Stimulated activated naive CD8-positive, alpha-beta T cell treated with anti-CD3 and anti-CD28 coated beads, Interleukin-15, Interleukin-2, amounts not matched to agents 100 ng/mL and 50 ng/mL, for 24 hours (primary cell): ENCODE measurements at regions not wholly inside any gene's neighbourhood (a gene's known extent, or its start where the extent isn't known, plus 50 kb on each side); places are given as distances from the start of the nearest gene placed in this dataset.

Source experiments
- H3K27ac Mint-ChIP-seq: one replicate; pipeline ENCODE4 v1.8.0; 2021; ENCODE audit warnings: mild to moderate bottlenecking, mixed read lengths
- H3K27me3 Mint-ChIP-seq: one replicate; pipeline ENCODE4 v1.8.0; 2021; ENCODE audit warnings: mixed read lengths
- H3K36me3 Mint-ChIP-seq: one replicate; pipeline ENCODE4 v1.8.0; 2021; ENCODE audit warnings: low read depth, mixed read lengths
- H3K4me1 Mint-ChIP-seq: one replicate; pipeline ENCODE4 v1.8.0; 2021; ENCODE audit warnings: low read depth, mixed read lengths
- H3K4me3 Mint-ChIP-seq: one replicate; pipeline ENCODE4 v1.8.0; 2021; ENCODE audit warnings: mild to moderate bottlenecking, mixed read lengths
- H3K9me3 Mint-ChIP-seq: one replicate; pipeline ENCODE4 v1.8.0; 2021; ENCODE audit warnings: mixed read lengths

GRCh38 chr1:5747426-5748285 is 244.6 kb downstream of the NPHP4 start:
- H3K27ac Mint-ChIP-seq, result no peak overlapping the region
- no peaks in the 10 kb centered on the region for H3K9me3 Mint-ChIP-seq
- H3K36me3 Mint-ChIP-seq, result no peaks in the 10 kb centered on the region
- H3K4me3 Mint-ChIP-seq, result no peak overlapping the region
- peaks cover 16% of the 10 kb centered on the region for H3K27me3 Mint-ChIP-seq
- H3K4me1 Mint-ChIP-seq, result no peaks in the 10 kb centered on the region

- Mint-ChIP-seq H3K4me3 (no peak overlapping the region), H3K4me1 (no peaks in the 10 kb centered on the region), H3K27ac (no peak overlapping the region), H3K36me3 (no peaks in the 10 kb centered on the region), H3K9me3 (no peaks in the 10 kb centered on the region), H3K27me3 (peaks cover 16% of the 10 kb centered on the region)
Measured at GRCh38 chr1:5746611-5747425, 245.4 kb downstream of the NPHP4 start.

- Mint-ChIP-seq H3K4me3 (no peak overlapping the region), H3K27ac (no peak overlapping the region), H3K4me1 (no peaks in the 10 kb centered on the region), H3K27me3 (peaks cover 16% of the 10 kb centered on the region), H3K36me3 (no peaks in the 10 kb centered on the region), H3K9me3 (no peaks in the 10 kb centered on the region)
Measured at GRCh38 chr1:5745800-5746610, 246.2 kb downstream of the NPHP4 start.

GRCh38 chr1:5744911-5745799 is 247.1 kb downstream of the NPHP4 start:
- Mint-ChIP-seq H3K27ac (no peak overlapping the region), H3K27me3 (peaks cover 16% of the 10 kb centered on the region), H3K9me3 (no peaks in the 10 kb centered on the region), H3K36me3 (no peaks in the 10 kb centered on the region), H3K4me3 (no peak overlapping the region), H3K4me1 (no peaks in the 10 kb centered on the region)

- H3K36me3 Mint-ChIP-seq, result no peaks in the 10 kb centered on the region
- H3K9me3 Mint-ChIP-seq, result no peaks in the 10 kb centered on the region
- H3K4me1 Mint-ChIP-seq, result peaks cover 6% of the 10 kb centered on the region
- peaks cover 11% of the 10 kb centered on the region for H3K27me3 Mint-ChIP-seq
- H3K4me3 Mint-ChIP-seq, result no peak overlapping the region
- H3K27ac Mint-ChIP-seq, result no peak overlapping the region
Measured at GRCh38 chr1:5744341-5744740, 247.9 kb downstream of the NPHP4 start.

GRCh38 chr1:5743435-5744095 is 248.7 kb downstream of the NPHP4 start:
- Mint-ChIP-seq H3K27ac (no peak overlapping the region), H3K4me3 (no peak overlapping the region), H3K4me1 (peaks cover 6% of the 10 kb centered on the region), H3K27me3 (peaks cover 11% of the 10 kb centered on the region), H3K36me3 (no peaks in the 10 kb centered on the region), H3K9me3 (no peaks in the 10 kb centered on the region)

GRCh38 chr1:5742801-5743200 is 249.4 kb downstream of the NPHP4 start:
- Mint-ChIP-seq H3K4me3 (no peak overlapping the region), H3K9me3 (no peaks in the 10 kb centered on the region), H3K27ac (no peak overlapping the region), H3K4me1 (peaks cover 6% of the 10 kb centered on the region), H3K36me3 (no peaks in the 10 kb centered on the region), H3K27me3 (peaks cover 11% of the 10 kb centered on the region)

- H3K4me1 Mint-ChIP-seq, result peaks cover 6% of the 10 kb centered on the region
- no peaks in the 10 kb centered on the region for H3K36me3 Mint-ChIP-seq
- no peaks in the 10 kb centered on the region for H3K9me3 Mint-ChIP-seq
- no peak overlapping the region for H3K27ac Mint-ChIP-seq
- no peak overlapping the region for H3K4me3 Mint-ChIP-seq
- H3K27me3 Mint-ChIP-seq, result peaks cover 11% of the 10 kb centered on the region
Measured at GRCh38 chr1:5742032-5742431, 250.2 kb downstream of the NPHP4 start.

GRCh38 chr1:5740865-5741860 is 251.1 kb downstream of the NPHP4 start:
- peaks cover 4% of the 10 kb centered on the region for H3K9me3 Mint-ChIP-seq
- H3K36me3 Mint-ChIP-seq, result no peaks in the 10 kb centered on the region
- peaks cover 15% of the 10 kb centered on the region for H3K27me3 Mint-ChIP-seq
- H3K4me1 Mint-ChIP-seq, result peaks cover 6% of the 10 kb centered on the region
- H3K27ac Mint-ChIP-seq, result no peak overlapping the region
- H3K4me3 Mint-ChIP-seq, result no peak overlapping the region

- H3K9me3 Mint-ChIP-seq, result peaks cover 4% of the 10 kb centered on the region
- H3K4me3 Mint-ChIP-seq, result no peak overlapping the region
- no peak overlapping the region for H3K27ac Mint-ChIP-seq
- H3K36me3 Mint-ChIP-seq, result no peaks in the 10 kb centered on the region
- H3K27me3 Mint-ChIP-seq, result peaks cover 16% of the 10 kb centered on the region
- H3K4me1 Mint-ChIP-seq, result peaks cover 6% of the 10 kb centered on the region
Measured at GRCh38 chr1:5740450-5740849, 251.8 kb downstream of the NPHP4 start.

GRCh38 chr1:5739561-5740078 is 252.6 kb downstream of the NPHP4 start:
- peaks cover 6% of the 10 kb centered on the region for H3K4me1 Mint-ChIP-seq
- H3K9me3 Mint-ChIP-seq, result peaks cover 4% of the 10 kb centered on the region
- peaks cover 12% of the 10 kb centered on the region for H3K27me3 Mint-ChIP-seq
- H3K36me3 Mint-ChIP-seq, result no peaks in the 10 kb centered on the region
- no peak overlapping the region for H3K4me3 Mint-ChIP-seq
- H3K27ac Mint-ChIP-seq, result no peak overlapping the region

- H3K4me1 Mint-ChIP-seq, result peaks cover 6% of the 10 kb centered on the region
- peaks cover 10% of the 10 kb centered on the region for H3K27me3 Mint-ChIP-seq
- no peak overlapping the region for H3K4me3 Mint-ChIP-seq
- peaks cover 4% of the 10 kb centered on the region for H3K9me3 Mint-ChIP-seq
- no peaks in the 10 kb centered on the region for H3K36me3 Mint-ChIP-seq
- no peak overlapping the region for H3K27ac Mint-ChIP-seq
Measured at GRCh38 chr1:5738911-5739462, 253.2 kb downstream of the NPHP4 start.
